ENCODE measurements at regions not wholly inside any gene's neighbourhood (a gene's known extent, or its start where the extent isn't known, plus 50 kb on each side); places are given as distances from the start of the nearest gene placed in this dataset.

DNA sequence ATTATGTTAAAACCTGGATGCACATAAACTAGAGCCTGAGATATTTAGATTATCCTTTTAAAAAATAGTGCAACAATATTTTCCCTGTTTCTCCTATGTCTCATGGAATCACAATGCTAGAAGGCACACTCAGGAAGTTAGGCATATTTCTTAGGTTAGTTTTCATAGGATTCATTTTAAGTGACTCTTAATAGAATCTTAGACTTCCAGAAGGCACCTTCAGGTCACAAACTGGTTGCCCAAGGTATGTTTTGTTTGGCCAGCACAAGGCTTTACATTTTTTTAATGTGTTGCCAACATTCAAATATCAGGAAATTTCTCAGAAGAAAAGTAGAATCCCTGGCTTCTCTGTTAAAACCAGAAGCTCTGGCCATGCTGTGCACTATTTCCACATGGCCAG, 129.3 kb downstream of the LNPK start:
- Mint-ChIP-seq H3K36me3 (ENCODE audit: low read depth) (no peaks in the 10 kb centered on the region), H3K27me3 (ENCODE audit: insufficient read depth) (peaks cover 2% of the 10 kb centered on the region), H3K4me3 (no peak overlapping the region), H3K9me3 (no peaks in the 10 kb centered on the region), H3K4me1 (no peaks in the 10 kb centered on the region), H3K27ac (no peak overlapping the region)
- H3K4me3 ChIP-seq (ENCODE audit: low read length): no peak overlapping the region
- no peaks in the 10 kb centered on the region for H3K36me3 ChIP-seq (ENCODE audit: control insufficient read depth, insufficient read depth, low read length)
- H3K27ac ChIP-seq (ENCODE audit: low read depth, low read length): no peak overlapping the region
- TF ChIP-seq, protein P1, sequence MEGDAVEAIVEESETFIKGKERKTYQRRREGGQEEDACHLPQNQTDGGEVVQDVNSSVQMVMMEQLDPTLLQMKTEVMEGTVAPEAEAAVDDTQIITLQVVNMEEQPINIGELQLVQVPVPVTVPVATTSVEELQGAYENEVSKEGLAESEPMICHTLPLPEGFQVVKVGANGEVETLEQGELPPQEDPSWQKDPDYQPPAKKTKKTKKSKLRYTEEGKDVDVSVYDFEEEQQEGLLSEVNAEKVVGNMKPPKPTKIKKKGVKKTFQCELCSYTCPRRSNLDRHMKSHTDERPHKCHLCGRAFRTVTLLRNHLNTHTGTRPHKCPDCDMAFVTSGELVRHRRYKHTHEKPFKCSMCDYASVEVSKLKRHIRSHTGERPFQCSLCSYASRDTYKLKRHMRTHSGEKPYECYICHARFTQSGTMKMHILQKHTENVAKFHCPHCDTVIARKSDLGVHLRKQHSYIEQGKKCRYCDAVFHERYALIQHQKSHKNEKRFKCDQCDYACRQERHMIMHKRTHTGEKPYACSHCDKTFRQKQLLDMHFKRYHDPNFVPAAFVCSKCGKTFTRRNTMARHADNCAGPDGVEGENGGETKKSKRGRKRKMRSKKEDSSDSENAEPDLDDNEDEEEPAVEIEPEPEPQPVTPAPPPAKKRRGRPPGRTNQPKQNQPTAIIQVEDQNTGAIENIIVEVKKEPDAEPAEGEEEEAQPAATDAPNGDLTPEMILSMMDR (conservative IDR thresholded peaks at IDR 0.05): no peak
- H3K9me3 ChIP-seq (ENCODE audit: control insufficient read depth, low read length): no peaks in the 10 kb centered on the region
- H3K9ac ChIP-seq (ENCODE audit: extremely low read depth, low read length, poor library complexity, severe bottlenecking): no peak overlapping the region
- no peaks in the 10 kb centered on the region for H3K27me3 ChIP-seq (ENCODE audit: control insufficient read depth, insufficient read depth, low read length, poor library complexity, severe bottlenecking)
- H3K4me1 ChIP-seq (ENCODE audit: control insufficient read depth, insufficient read depth, low read length): peaks cover 2% of the 10 kb centered on the region
- no peak for DNase-seq

DNA sequence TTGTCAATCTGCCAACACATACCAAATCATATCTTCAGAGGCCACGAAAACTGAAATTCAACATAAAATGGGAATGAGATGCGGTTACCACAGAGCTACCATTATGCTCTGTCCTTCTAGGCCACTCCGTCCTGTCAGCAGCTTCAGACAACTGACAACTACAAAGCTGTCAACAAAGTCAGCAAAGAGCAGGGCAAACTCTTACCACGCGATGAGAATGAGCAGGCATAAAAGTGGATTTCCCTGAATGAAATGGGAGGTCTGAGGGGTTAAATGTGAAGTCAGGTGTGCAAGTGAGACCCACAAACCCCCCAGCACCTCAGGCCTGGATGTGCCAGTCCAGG, 130.1 kb downstream of the LNPK start:
- Histone ChIP-seq H3K27me3 (ENCODE audit: control insufficient read depth, insufficient read depth, low read length, poor library complexity, severe bottlenecking) (no peaks in the 10 kb centered on the region), H3K9me3 (ENCODE audit: control insufficient read depth, low read length) (no peaks in the 10 kb centered on the region), H3K27ac (ENCODE audit: low read depth, low read length) (no peak overlapping the region), H3K36me3 (ENCODE audit: control insufficient read depth, insufficient read depth, low read length) (no peaks in the 10 kb centered on the region), H3K4me1 (ENCODE audit: control insufficient read depth, insufficient read depth, low read length) (peaks cover 2% of the 10 kb centered on the region), H3K9ac (ENCODE audit: extremely low read depth, low read length, poor library complexity, severe bottlenecking) (no peak overlapping the region), H3K4me3 (ENCODE audit: low read length) (no peak overlapping the region)
- H3K4me3 Mint-ChIP-seq: no peak overlapping the region
- no peak for DNase-seq
- peaks cover 2% of the 10 kb centered on the region for H3K27me3 Mint-ChIP-seq (ENCODE audit: insufficient read depth)
- H3K27ac Mint-ChIP-seq: no peak overlapping the region
- H3K36me3 Mint-ChIP-seq (ENCODE audit: low read depth): no peaks in the 10 kb centered on the region
- H3K4me1 Mint-ChIP-seq: no peaks in the 10 kb centered on the region
- H3K9me3 Mint-ChIP-seq: no peaks in the 10 kb centered on the region
- 93 to 95% methylated on average over 4 to 5 of the region's 5 CpGs for WGBS, 2 experiments (ENCODE audit: insufficient coverage in 1 of 2, insufficient read length in 1 of 2)
- TF ChIP-seq, protein P1 (conservative IDR thresholded peaks at IDR 0.05): no peak

DNA sequence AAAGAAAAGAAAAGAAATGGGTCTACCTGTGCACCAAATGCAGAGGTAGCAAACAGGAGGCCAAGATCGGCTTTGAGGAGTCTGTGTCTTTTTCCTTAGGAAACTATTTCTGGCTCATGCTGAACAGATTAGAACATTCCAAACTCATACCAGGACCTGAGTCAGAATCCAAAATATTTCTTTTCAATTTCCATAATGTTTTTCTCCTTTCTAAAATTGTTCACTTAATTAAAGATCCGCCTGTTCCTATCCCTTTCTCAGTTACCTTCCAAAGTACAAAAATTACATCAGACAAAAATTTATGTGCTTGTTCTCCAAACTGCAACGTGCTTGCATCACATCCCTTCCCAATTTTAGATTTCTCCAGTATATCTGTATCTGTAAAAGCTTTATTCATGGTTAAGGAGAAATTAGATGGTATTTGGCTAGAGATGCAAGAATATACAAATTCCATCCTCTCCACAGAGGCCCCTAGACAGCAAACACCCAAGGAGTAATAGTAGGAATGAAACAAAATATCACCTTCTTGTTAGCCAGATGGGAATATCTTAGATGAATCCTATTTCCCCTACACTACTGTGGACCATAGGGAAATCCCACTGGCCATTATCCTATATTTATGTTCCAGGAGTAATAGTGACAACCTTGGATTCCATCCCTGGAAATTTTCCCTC, 130.6 kb downstream of the LNPK start:
- Histone ChIP-seq H3K36me3 (ENCODE audit: control insufficient read depth, insufficient read depth, low read length) (no peaks in the 10 kb centered on the region), H3K27me3 (ENCODE audit: control insufficient read depth, insufficient read depth, low read length, poor library complexity, severe bottlenecking) (no peaks in the 10 kb centered on the region), H3K9me3 (ENCODE audit: control insufficient read depth, low read length) (no peaks in the 10 kb centered on the region), H3K9ac (ENCODE audit: extremely low read depth, low read length, poor library complexity, severe bottlenecking) (no peak overlapping the region), H3K4me3 (ENCODE audit: low read length) (no peak overlapping the region), H3K4me1 (ENCODE audit: control insufficient read depth, insufficient read depth, low read length) (peaks cover 2% of the 10 kb centered on the region), H3K27ac (ENCODE audit: low read depth, low read length) (no peak overlapping the region)
- Mint-ChIP-seq H3K36me3 (ENCODE audit: low read depth) (no peaks in the 10 kb centered on the region), H3K27ac (no peak overlapping the region), H3K4me3 (no peak overlapping the region), H3K27me3 (ENCODE audit: insufficient read depth) (peaks cover 2% of the 10 kb centered on the region), H3K9me3 (no peaks in the 10 kb centered on the region), H3K4me1 (no peaks in the 10 kb centered on the region)
- WGBS, 2 experiments (ENCODE audit: insufficient coverage in 1 of 2, insufficient read length in 1 of 2): 91 to 95% methylated on average over 2 to 3 of the region's 3 CpGs
- DNase-seq: no peak
- TF ChIP-seq, protein P1 (conservative IDR thresholded peaks at IDR 0.05): no peak

Measured in endodermal cell (in vitro differentiated cells).